HG02981 (cell line): ENCODE measurements at regions not wholly inside any gene's neighbourhood (a gene's known extent, or its start where the extent isn't known, plus 50 kb on each side); places are given as distances from the start of the nearest gene placed in this dataset.
"Not testable (repeated sequence)": the region's sequence is repeated elsewhere in the genome, so short reads cannot be mapped to it uniquely, and the experiment has no call there.

Experiments
- ATAC-seq: cut with Tn5 transposase; IDR thresholded peaks from one replicate; pipeline ENCODE4 v1.9.1; 2021; ENCODE audit warnings: mild to moderate bottlenecking, moderate library complexity; ENCODE audit not compliant: unreplicated experiment

GRCh38 chr3:912717-913116 lies 180.1 kb upstream of the CNTN6 start:
- not testable (repeated sequence) for ATAC-seq

GRCh38 chr3:923161-923910 lies 169.5 kb upstream of the CNTN6 start:
- no peak for ATAC-seq

- no peak for ATAC-seq
Observed at GRCh38 chr3:930866-931265, 162.0 kb upstream of the CNTN6 start.

- ATAC-seq = no peak
Observed at GRCh38 chr3:933326-933725, 159.5 kb upstream of the CNTN6 start.

GRCh38 chr3:944786-945185 lies 148.0 kb upstream of the CNTN6 start:
- ATAC-seq = no peak

GRCh38 chr3:945738-946137 lies 147.1 kb upstream of the CNTN6 start:
- no peak for ATAC-seq

- no peak for ATAC-seq
Observed at GRCh38 chr3:952906-953305, 139.9 kb upstream of the CNTN6 start.

- ATAC-seq = no peak
Observed at GRCh38 chr3:963255-963654, 129.6 kb upstream of the CNTN6 start.

- ATAC-seq = no peak
Observed at GRCh38 chr3:963755-964154, 129.1 kb upstream of the CNTN6 start.

- ATAC-seq = no peak
Observed at GRCh38 chr3:965826-966225, 127.0 kb upstream of the CNTN6 start.

GRCh38 chr3:966341-966740 lies 126.5 kb upstream of the CNTN6 start:
- ATAC-seq = no peak

GRCh38 chr3:973340-973739 lies 119.5 kb upstream of the CNTN6 start:
- ATAC-seq = no peak

GRCh38 chr3:976006-976405 lies 116.8 kb upstream of the CNTN6 start:
- ATAC-seq = no peak

GRCh38 chr3:981156-981555 lies 111.7 kb upstream of the CNTN6 start:
- no peak for ATAC-seq

GRCh38 chr3:988785-989184 lies 104.0 kb upstream of the CNTN6 start:
- ATAC-seq = no peak

GRCh38 chr3:992871-993270 lies 100.0 kb upstream of the CNTN6 start:
- no peak for ATAC-seq

GRCh38 chr3:1002010-1002409 lies 90.8 kb upstream of the CNTN6 start:
- no peak for ATAC-seq

- ATAC-seq = no peak
Observed at GRCh38 chr3:1007866-1008265, 85.0 kb upstream of the CNTN6 start.

- ATAC-seq = no peak
Observed at GRCh38 chr3:1010228-1010627, 82.6 kb upstream of the CNTN6 start.

- no peak for ATAC-seq
Observed at GRCh38 chr3:1015826-1016225, 77.0 kb upstream of the CNTN6 start.

GRCh38 chr3:1017870-1018269 lies 75.0 kb upstream of the CNTN6 start:
- ATAC-seq = no peak

GRCh38 chr3:1019157-1019556 lies 73.7 kb upstream of the CNTN6 start:
- ATAC-seq = no peak

GRCh38 chr3:1026395-1026794 lies 66.4 kb upstream of the CNTN6 start:
- no peak for ATAC-seq
